Activated CD4-positive, alpha-beta T cell treated with anti-CD3 and anti-CD28 coated beads, Interleukin-2, amount 10 ng/mL, durations not matched to agents 7 days and 5 days (primary cell): ENCODE measurements at regions not wholly inside any gene's neighbourhood (a gene's known extent, or its start where the extent isn't known, plus 50 kb on each side); places are given as distances from the start of the nearest gene placed in this dataset.

Experiments used
- CTCF ChIA-PET: fragments of 350-600 bp; sonication (Branson Sonifier 250); formaldehyde crosslinking; loops from one replicate; lab custom pipeline; 2021; ENCODE audit warnings: antibody characterized with exemption; lab: Charles Lee
- POLR2A ChIA-PET: fragments of 350-600 bp; sonication (Branson Sonifier 250); formaldehyde crosslinking; loops from one replicate; lab custom pipeline; 2021; ENCODE audit warnings: antibody characterized with exemption; lab: Charles Lee
- DNase-seq: peaks from one replicate; pipeline ENCODE4 v3.0.0-alpha.2; 2020
- H3K27ac Mint-ChIP-seq: one replicate; pipeline ENCODE4 v1.8.0; 2021; ENCODE audit warnings: mild to moderate bottlenecking, moderate library complexity, mixed read lengths
- H3K27me3 Mint-ChIP-seq: one replicate; pipeline ENCODE4 v1.8.0; 2021; ENCODE audit warnings: mixed read lengths
- H3K36me3 Mint-ChIP-seq: one replicate; pipeline ENCODE4 v1.8.0; 2021; ENCODE audit warnings: low read depth, mixed read lengths
- H3K4me1 Mint-ChIP-seq: one replicate; pipeline ENCODE4 v1.8.0; 2021; ENCODE audit warnings: mixed read lengths
- H3K4me3 Mint-ChIP-seq: one replicate; pipeline ENCODE4 v1.8.0; 2021; ENCODE audit warnings: mild to moderate bottlenecking, moderate library complexity, mixed read lengths
- H3K9me3 Mint-ChIP-seq: one replicate; pipeline ENCODE4 v1.8.0; 2021; ENCODE audit warnings: mixed read lengths

GRCh38 chr14:104367866-104368750 lies 211.5 kb upstream of the C14orf180 start:
- Mint-ChIP-seq H3K4me1 (no peaks in the 10 kb centered on the region), H3K4me3 (no peak overlapping the region), H3K9me3 (peaks cover 3% of the 10 kb centered on the region), H3K27ac (no peak overlapping the region), H3K27me3 (no peaks in the 10 kb centered on the region), H3K36me3 (no peaks in the 10 kb centered on the region)
- DNase-seq = no peak
- POLR2A ChIA-PET = no interaction called here
- CTCF ChIA-PET = interaction anchor here (1.4 kb wide), 1 partner anchor 26 kb away, joined by 3 read pairs; no protein-coding TSS in a partner anchor

- ChIA-PET POLR2A (no interaction called here), CTCF (no interaction called here)
- no peak for DNase-seq
- no peaks in the 10 kb centered on the region for H3K27me3 Mint-ChIP-seq
- no peaks in the 10 kb centered on the region for H3K4me1 Mint-ChIP-seq
- H3K27ac Mint-ChIP-seq = no peak overlapping the region
- no peaks in the 10 kb centered on the region for H3K36me3 Mint-ChIP-seq
- no peak overlapping the region for H3K4me3 Mint-ChIP-seq
- peaks cover 3% of the 10 kb centered on the region for H3K9me3 Mint-ChIP-seq
These were observed 210.8 kb upstream of the C14orf180 start for GRCh38 chr14:104368751-104369100.

GRCh38 chr14:104369208-104369607 lies 210.4 kb upstream of the C14orf180 start:
- ChIA-PET POLR2A (no interaction called here), CTCF (interaction anchor here (0.5 kb wide), 1 partner anchor 449 kb away, joined by 3 read pairs; no protein-coding TSS in a partner anchor)
- Mint-ChIP-seq H3K27me3 (no peaks in the 10 kb centered on the region), H3K9me3 (peaks cover 3% of the 10 kb centered on the region), H3K4me1 (no peaks in the 10 kb centered on the region), H3K27ac (no peak overlapping the region), H3K36me3 (no peaks in the 10 kb centered on the region), H3K4me3 (no peak overlapping the region)
- DNase-seq = no peak

GRCh38 chr14:104370256-104370870 lies 209.2 kb upstream of the C14orf180 start:
- POLR2A ChIA-PET = no interaction called here
- Mint-ChIP-seq H3K36me3 (no peaks in the 10 kb centered on the region), H3K4me3 (no peak overlapping the region), H3K4me1 (no peaks in the 10 kb centered on the region), H3K9me3 (peaks cover 3% of the 10 kb centered on the region), H3K27me3 (no peaks in the 10 kb centered on the region), H3K27ac (no peak overlapping the region)
- CTCF ChIA-PET = no interaction called here
- DNase-seq = no peak

GRCh38 chr14:104371031-104371430 lies 208.5 kb upstream of the C14orf180 start:
- no peak overlapping the region for H3K27ac Mint-ChIP-seq
- no peak for DNase-seq
- H3K9me3 Mint-ChIP-seq = peaks cover 3% of the 10 kb centered on the region
- H3K4me3 Mint-ChIP-seq = no peak overlapping the region
- no peaks in the 10 kb centered on the region for H3K36me3 Mint-ChIP-seq
- no peaks in the 10 kb centered on the region for H3K27me3 Mint-ChIP-seq
- H3K4me1 Mint-ChIP-seq = no peaks in the 10 kb centered on the region
- ChIA-PET CTCF (no interaction called here), POLR2A (no interaction called here)

- no peak for DNase-seq
- Mint-ChIP-seq H3K36me3 (no peaks in the 10 kb centered on the region), H3K27ac (no peak overlapping the region), H3K4me3 (no peak overlapping the region), H3K4me1 (no peaks in the 10 kb centered on the region), H3K9me3 (no peaks in the 10 kb centered on the region), H3K27me3 (no peaks in the 10 kb centered on the region)
- POLR2A ChIA-PET = no interaction called here
- CTCF ChIA-PET = no interaction called here
These were observed 207.6 kb upstream of the C14orf180 start for GRCh38 chr14:104371917-104372316.

GRCh38 chr14:104372390-104373054 lies 207.0 kb upstream of the C14orf180 start:
- CTCF ChIA-PET = no interaction called here
- H3K27ac Mint-ChIP-seq = no peak overlapping the region
- H3K36me3 Mint-ChIP-seq = no peaks in the 10 kb centered on the region

GRCh38 chr14:104373055-104373854 lies 206.3 kb upstream of the C14orf180 start:
- ChIA-PET CTCF (no interaction called here), POLR2A (no interaction called here)
- no peaks in the 10 kb centered on the region for H3K4me1 Mint-ChIP-seq
- H3K27ac Mint-ChIP-seq = no peak overlapping the region
- no peaks in the 10 kb centered on the region for H3K9me3 Mint-ChIP-seq
- H3K27me3 Mint-ChIP-seq = no peaks in the 10 kb centered on the region
- no peak overlapping the region for H3K4me3 Mint-ChIP-seq
- no peaks in the 10 kb centered on the region for H3K36me3 Mint-ChIP-seq
- no peak for DNase-seq

More at GRCh38 chr14:104372390-104373054, 207.0 kb upstream of the C14orf180 start:
- Mint-ChIP-seq H3K4me3 (no peak overlapping the region), H3K9me3 (no peaks in the 10 kb centered on the region), H3K27me3 (no peaks in the 10 kb centered on the region), H3K4me1 (no peaks in the 10 kb centered on the region)
- DNase-seq = no peak
- POLR2A ChIA-PET = no interaction called here

- H3K4me1 Mint-ChIP-seq = no peaks in the 10 kb centered on the region
- H3K27ac Mint-ChIP-seq = no peak overlapping the region
- H3K27me3 Mint-ChIP-seq = no peaks in the 10 kb centered on the region
- CTCF ChIA-PET = no interaction called here
- DNase-seq = no peak
- H3K4me3 Mint-ChIP-seq = no peak overlapping the region
- no peaks in the 10 kb centered on the region for H3K9me3 Mint-ChIP-seq
- POLR2A ChIA-PET = no interaction called here
- no peaks in the 10 kb centered on the region for H3K36me3 Mint-ChIP-seq
These were observed 205.5 kb upstream of the C14orf180 start for GRCh38 chr14:104373855-104374717.

- POLR2A ChIA-PET = no interaction called here
- no peak overlapping the region for H3K4me3 Mint-ChIP-seq
- CTCF ChIA-PET = no interaction called here
- no peak for DNase-seq
- no peaks in the 10 kb centered on the region for H3K9me3 Mint-ChIP-seq
- no peak overlapping the region for H3K27ac Mint-ChIP-seq
- no peaks in the 10 kb centered on the region for H3K36me3 Mint-ChIP-seq
- no peaks in the 10 kb centered on the region for H3K27me3 Mint-ChIP-seq
- H3K4me1 Mint-ChIP-seq = no peaks in the 10 kb centered on the region
These were observed 204.9 kb upstream of the C14orf180 start for GRCh38 chr14:104374718-104375080.

GRCh38 chr14:104375551-104376201 lies 203.9 kb upstream of the C14orf180 start:
- no peaks in the 10 kb centered on the region for H3K4me1 Mint-ChIP-seq
- H3K9me3 Mint-ChIP-seq = no peaks in the 10 kb centered on the region
- CTCF ChIA-PET = interaction anchor here (0.5 kb wide), 1 partner anchor 332 kb away, joined by 3 read pairs; no protein-coding TSS in a partner anchor
- no peak overlapping the region for H3K27ac Mint-ChIP-seq
- H3K36me3 Mint-ChIP-seq = no peaks in the 10 kb centered on the region
- H3K27me3 Mint-ChIP-seq = peaks cover 4% of the 10 kb centered on the region
- POLR2A ChIA-PET = no interaction called here
- DNase-seq = no peak
- no peak overlapping the region for H3K4me3 Mint-ChIP-seq
